ENCODE measurements at regions not wholly inside any gene's neighbourhood (a gene's known extent, or its start where the extent isn't known, plus 50 kb on each side); places are given as distances from the start of the nearest gene placed in this dataset.

DNA sequence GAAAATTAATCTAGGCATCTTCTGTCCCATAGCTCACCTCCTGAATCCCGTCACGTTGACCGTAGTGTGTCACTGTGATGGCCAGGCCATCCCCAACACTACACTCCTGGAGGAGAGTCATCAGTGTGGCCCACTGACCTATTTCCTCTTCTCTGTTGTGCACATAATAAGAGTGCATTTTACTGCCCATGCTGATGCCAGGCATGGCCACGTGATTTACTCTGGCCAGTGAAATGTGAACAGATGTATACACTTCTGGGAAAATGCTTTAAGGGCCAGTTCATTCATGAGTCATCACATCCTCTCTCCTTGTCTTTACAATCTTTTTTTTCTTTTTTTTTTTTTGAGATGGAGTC lies 101.9 kb upstream of the PIP4K2A start:
- peak in 1 of 4 donors; percentile 38 for ATAC-seq
- no peak overlapping the region for H3K27ac ChIP-seq
- H3K27me3 ChIP-seq: no peaks in the 10 kb centered on the region
- no peak overlapping the region for H3K4me3 ChIP-seq
- H3K4me1 ChIP-seq: no peaks in the 10 kb centered on the region
- no peaks in the 10 kb centered on the region for H3K9me3 ChIP-seq
- H3K36me3 ChIP-seq: no peaks in the 10 kb centered on the region
- no peak for DNase-seq
- intact Hi-C loops (cut with DNase I): no loop called here
- 53% methylated on average over 2 of the region's 4 CpGs for WGBS (ENCODE audit: insufficient coverage, low coverage, low lambda C conversion rate, missing lambda C conversion rate)
- TF ChIP-seq POLR2A (IDR thresholded peaks at IDR 0.05): no peak
- TF ChIP-seq, protein P1, sequence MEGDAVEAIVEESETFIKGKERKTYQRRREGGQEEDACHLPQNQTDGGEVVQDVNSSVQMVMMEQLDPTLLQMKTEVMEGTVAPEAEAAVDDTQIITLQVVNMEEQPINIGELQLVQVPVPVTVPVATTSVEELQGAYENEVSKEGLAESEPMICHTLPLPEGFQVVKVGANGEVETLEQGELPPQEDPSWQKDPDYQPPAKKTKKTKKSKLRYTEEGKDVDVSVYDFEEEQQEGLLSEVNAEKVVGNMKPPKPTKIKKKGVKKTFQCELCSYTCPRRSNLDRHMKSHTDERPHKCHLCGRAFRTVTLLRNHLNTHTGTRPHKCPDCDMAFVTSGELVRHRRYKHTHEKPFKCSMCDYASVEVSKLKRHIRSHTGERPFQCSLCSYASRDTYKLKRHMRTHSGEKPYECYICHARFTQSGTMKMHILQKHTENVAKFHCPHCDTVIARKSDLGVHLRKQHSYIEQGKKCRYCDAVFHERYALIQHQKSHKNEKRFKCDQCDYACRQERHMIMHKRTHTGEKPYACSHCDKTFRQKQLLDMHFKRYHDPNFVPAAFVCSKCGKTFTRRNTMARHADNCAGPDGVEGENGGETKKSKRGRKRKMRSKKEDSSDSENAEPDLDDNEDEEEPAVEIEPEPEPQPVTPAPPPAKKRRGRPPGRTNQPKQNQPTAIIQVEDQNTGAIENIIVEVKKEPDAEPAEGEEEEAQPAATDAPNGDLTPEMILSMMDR (IDR thresholded peaks at IDR 0.05): no peak

DNA sequence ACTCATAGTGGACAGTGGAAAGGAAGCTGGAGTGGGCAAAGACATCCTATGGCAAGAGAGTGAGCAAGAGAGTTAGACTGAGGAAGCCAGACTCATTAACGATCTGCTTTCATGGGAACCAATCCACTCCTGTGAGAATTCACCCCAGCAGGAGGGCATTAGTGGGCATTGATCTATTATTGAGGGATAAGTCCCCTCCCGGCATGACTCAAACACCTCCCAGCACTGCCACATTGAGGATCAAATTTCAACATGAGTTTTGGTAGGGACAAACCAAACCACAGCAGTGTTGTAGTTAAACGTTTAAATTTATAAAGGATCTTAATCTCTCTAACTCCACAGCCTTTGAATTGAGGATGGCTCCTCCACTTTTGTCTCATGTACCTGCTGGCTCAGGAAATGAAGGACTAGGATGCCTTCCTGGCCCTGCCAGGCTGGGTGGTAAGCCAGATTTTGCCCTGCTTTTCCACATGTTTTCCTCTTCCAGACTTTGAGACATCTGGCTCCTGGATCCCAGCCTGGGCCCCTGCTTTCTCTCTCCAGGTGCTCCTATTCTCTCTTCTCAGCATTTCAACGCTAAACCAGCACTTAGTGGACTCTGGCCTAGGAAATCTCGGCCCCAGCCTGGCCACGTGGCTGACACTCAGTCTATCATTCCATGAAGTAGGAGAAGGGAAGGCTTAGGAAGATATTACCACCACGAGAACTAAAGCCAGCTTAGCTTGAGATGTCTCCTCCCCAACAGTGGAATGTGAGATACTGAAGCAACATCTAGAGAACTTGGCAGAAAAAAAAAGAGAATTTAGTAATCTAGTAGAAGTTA lies 96.5 kb upstream of the PIP4K2A start:
- H3K9me3 ChIP-seq: no peaks in the 10 kb centered on the region
- ATAC-seq (no peak), DNase-seq (no peak)
- H3K36me3 ChIP-seq: no peaks in the 10 kb centered on the region
- intact Hi-C loops (cut with DNase I): no loop called here
- H3K4me3 ChIP-seq: no peak overlapping the region
- no peaks in the 10 kb centered on the region for H3K4me1 ChIP-seq
- H3K27ac ChIP-seq: no peak overlapping the region
- TF ChIP-seq, protein P1 (IDR thresholded peaks at IDR 0.05): no peak
- no peak for TF ChIP-seq POLR2A (IDR thresholded peaks at IDR 0.05)
- H3K27me3 ChIP-seq: no peaks in the 10 kb centered on the region
- WGBS (ENCODE audit: insufficient coverage, low coverage, low lambda C conversion rate, missing lambda C conversion rate): 42% methylated on average over 5 of the region's 7 CpGs

DNA sequence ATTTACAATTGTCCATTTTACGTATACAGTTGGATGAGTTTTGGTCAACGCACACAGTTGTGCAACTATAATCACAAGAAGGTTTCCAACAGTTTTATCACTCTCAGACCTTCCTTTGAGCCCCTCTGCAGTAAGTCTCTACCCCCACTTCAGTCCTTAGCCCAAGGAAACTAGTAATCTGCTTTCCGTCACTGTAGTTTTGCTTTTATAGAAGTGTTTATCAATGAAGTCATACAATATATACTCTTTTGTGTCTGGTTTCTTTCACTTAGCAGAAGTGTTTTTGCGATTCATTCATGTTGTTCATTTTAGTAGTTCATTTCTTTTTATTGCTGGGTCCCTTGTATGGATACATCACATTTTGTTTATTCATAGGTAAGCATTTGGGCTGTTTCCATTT lies 92.9 kb upstream of the PIP4K2A start:
- Histone ChIP-seq H3K9me3 (no peaks in the 10 kb centered on the region), H3K4me3 (no peak overlapping the region), H3K4me1 (no peaks in the 10 kb centered on the region), H3K36me3 (no peaks in the 10 kb centered on the region), H3K27me3 (no peaks in the 10 kb centered on the region), H3K27ac (no peak overlapping the region)
- intact Hi-C loops (cut with DNase I): no loop called here
- DNase-seq: no peak
- 93% methylated on average over 4 of the region's 4 CpGs for WGBS (ENCODE audit: insufficient coverage, low coverage, low lambda C conversion rate, missing lambda C conversion rate)
- no peak for ATAC-seq
- TF ChIP-seq, protein P1 (IDR thresholded peaks at IDR 0.05): no peak

DNA sequence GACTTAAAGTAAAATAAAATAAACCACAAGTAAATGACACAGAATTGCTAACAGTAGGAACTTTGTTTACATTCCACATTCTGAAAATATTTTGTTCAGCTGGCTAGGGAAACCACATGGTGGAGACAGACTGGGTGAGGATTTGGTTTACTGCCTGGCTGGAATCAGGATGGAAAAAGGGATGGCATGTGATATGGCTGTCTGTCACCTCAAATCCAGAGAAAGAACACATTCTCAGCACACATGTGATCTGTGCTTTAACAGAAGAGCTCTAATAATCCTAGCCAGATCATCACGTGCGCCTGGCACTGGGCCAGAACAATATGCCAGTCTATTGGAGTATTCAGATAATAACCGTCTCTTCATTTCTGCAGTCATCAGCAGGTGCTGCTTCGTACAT lies 90.9 kb upstream of the PIP4K2A start:
- 52% methylated on average over 4 of the region's 4 CpGs for WGBS (ENCODE audit: insufficient coverage, low coverage, low lambda C conversion rate, missing lambda C conversion rate)
- Histone ChIP-seq H3K36me3 (no peaks in the 10 kb centered on the region), H3K27ac (no peak overlapping the region)

More for the DNA sequence above, 90.9 kb upstream of the PIP4K2A start:
- no peak for ATAC-seq
- Histone ChIP-seq H3K4me1 (no peaks in the 10 kb centered on the region), H3K4me3 (no peak overlapping the region), H3K27me3 (no peaks in the 10 kb centered on the region), H3K9me3 (no peaks in the 10 kb centered on the region)
- no peak for TF ChIP-seq POLR2A (IDR thresholded peaks at IDR 0.05)
- TF ChIP-seq, protein P1 (IDR thresholded peaks at IDR 0.05): no peak
- intact Hi-C loops (cut with DNase I): no loop called here
- no peak for DNase-seq
